ENCODE measurements at regions not wholly inside any gene's neighbourhood (a gene's known extent, or its start where the extent isn't known, plus 50 kb on each side); places are given as distances from the start of the nearest gene placed in this dataset.

- H3K4me1 ChIP-seq, result peaks cover 6 to 18% of the 10 kb centered on the region in 2 donors
- no peaks in the 10 kb centered on the region for H3K9me3 ChIP-seq
- TF ChIP-seq, protein P1, sequence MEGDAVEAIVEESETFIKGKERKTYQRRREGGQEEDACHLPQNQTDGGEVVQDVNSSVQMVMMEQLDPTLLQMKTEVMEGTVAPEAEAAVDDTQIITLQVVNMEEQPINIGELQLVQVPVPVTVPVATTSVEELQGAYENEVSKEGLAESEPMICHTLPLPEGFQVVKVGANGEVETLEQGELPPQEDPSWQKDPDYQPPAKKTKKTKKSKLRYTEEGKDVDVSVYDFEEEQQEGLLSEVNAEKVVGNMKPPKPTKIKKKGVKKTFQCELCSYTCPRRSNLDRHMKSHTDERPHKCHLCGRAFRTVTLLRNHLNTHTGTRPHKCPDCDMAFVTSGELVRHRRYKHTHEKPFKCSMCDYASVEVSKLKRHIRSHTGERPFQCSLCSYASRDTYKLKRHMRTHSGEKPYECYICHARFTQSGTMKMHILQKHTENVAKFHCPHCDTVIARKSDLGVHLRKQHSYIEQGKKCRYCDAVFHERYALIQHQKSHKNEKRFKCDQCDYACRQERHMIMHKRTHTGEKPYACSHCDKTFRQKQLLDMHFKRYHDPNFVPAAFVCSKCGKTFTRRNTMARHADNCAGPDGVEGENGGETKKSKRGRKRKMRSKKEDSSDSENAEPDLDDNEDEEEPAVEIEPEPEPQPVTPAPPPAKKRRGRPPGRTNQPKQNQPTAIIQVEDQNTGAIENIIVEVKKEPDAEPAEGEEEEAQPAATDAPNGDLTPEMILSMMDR (IDR thresholded peaks at IDR 0.05), result no peak
- no peaks in the 10 kb centered on the region for H3K27me3 ChIP-seq
- DNase-seq (ENCODE audit: low spot score in 2 of 2), result no peak
- intact Hi-C loops (cut with DNase I), result no loop called here
- no peak overlapping the region for H3K27ac ChIP-seq
- H3K36me3 ChIP-seq, result no peaks in the 10 kb centered on the region
- no peak overlapping the region for H3K4me3 ChIP-seq
These were observed 172.0 kb downstream of the ZFP36L2 start for GRCh38 chr2:43054367-43054766.

DNA sequence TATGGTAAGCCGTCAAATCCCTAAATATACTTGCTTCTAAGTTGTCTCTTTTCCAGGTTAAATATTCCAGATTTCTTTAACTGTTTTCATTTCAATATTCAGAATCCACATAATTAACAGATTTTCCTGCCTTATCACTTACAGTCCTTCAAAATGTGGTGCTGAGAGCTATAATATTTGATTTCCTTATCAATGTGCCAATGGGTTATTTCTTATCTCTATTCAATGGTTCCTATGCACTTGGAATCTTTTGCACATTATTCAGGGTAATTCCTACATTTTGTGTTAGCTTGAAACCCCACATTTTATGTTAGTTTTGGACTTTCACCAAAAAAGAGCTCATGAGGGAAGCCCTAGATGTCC lies 173.5 kb downstream of the ZFP36L2 start:
- intact Hi-C loops (cut with DNase I), result no loop called here
- TF ChIP-seq, protein P1 (IDR thresholded peaks at IDR 0.05), result no peak
- peaks cover 6 to 15% of the 10 kb centered on the region in 2 donors for H3K4me1 ChIP-seq
- no peaks in the 10 kb centered on the region for H3K27me3 ChIP-seq
- no peak for DNase-seq (ENCODE audit: low spot score in 2 of 2)
- no peak overlapping the region for H3K27ac ChIP-seq
- H3K9me3 ChIP-seq, result no peaks in the 10 kb centered on the region
- H3K36me3 ChIP-seq, result no peaks in the 10 kb centered on the region
- H3K4me3 ChIP-seq, result no peak overlapping the region

GRCh38 chr2:43052204-43052943 lies 174.0 kb downstream of the ZFP36L2 start:
- no peaks in the 10 kb centered on the region for H3K27me3 ChIP-seq
- intact Hi-C loops (cut with DNase I), result no loop called here
- H3K4me3 ChIP-seq, result no peak overlapping the region
- peaks cover 6 to 15% of the 10 kb centered on the region in 2 donors for H3K4me1 ChIP-seq
- no peaks in the 10 kb centered on the region for H3K36me3 ChIP-seq
- DNase-seq (ENCODE audit: low spot score in 2 of 2), result no peak
- TF ChIP-seq, protein P1 (IDR thresholded peaks at IDR 0.05), result no peak
- no peak overlapping the region for H3K27ac ChIP-seq
- no peaks in the 10 kb centered on the region for H3K9me3 ChIP-seq

GRCh38 chr2:43051338-43051737 lies 175.1 kb downstream of the ZFP36L2 start:
- H3K27ac ChIP-seq, result no peak overlapping the region
- DNase-seq (ENCODE audit: low spot score in 2 of 2), result no peak
- intact Hi-C loops (cut with DNase I), result no loop called here
- H3K27me3 ChIP-seq, result no peaks in the 10 kb centered on the region
- peaks cover 0 to 16% of the 10 kb centered on the region in 2 donors for H3K4me1 ChIP-seq
- TF ChIP-seq, protein P1 (IDR thresholded peaks at IDR 0.05), result no peak
- no peaks in the 10 kb centered on the region for H3K9me3 ChIP-seq
- H3K4me3 ChIP-seq, result no peak overlapping the region
- H3K36me3 ChIP-seq, result no peaks in the 10 kb centered on the region

GRCh38 chr2:43050866-43051265 lies 175.5 kb downstream of the ZFP36L2 start:
- DNase-seq (ENCODE audit: low spot score in 2 of 2), result no peak
- peaks cover 4 to 20% of the 10 kb centered on the region in 2 donors for H3K4me1 ChIP-seq
- H3K27me3 ChIP-seq, result no peaks in the 10 kb centered on the region
- intact Hi-C loops (cut with DNase I), result no loop called here
- no peak overlapping the region for H3K4me3 ChIP-seq
- no peaks in the 10 kb centered on the region for H3K9me3 ChIP-seq
- no peak overlapping the region for H3K27ac ChIP-seq
- TF ChIP-seq, protein P1 (IDR thresholded peaks at IDR 0.05), result no peak
- H3K36me3 ChIP-seq, result no peaks in the 10 kb centered on the region

Data from ascending aorta (tissue), 2 donors.